A549 (cell line): ENCODE measurements at regions not wholly inside any gene's neighbourhood (a gene's known extent, or its start where the extent isn't known, plus 50 kb on each side); places are given as distances from the start of the nearest gene placed in this dataset.

ENCODE experiments used
- ATAC-seq, 2 experiments: fragments of 200-7000 bp in 1 of 2; fragments of >200 bp in 1 of 2; cut with Nextera tagmentation in 1 of 2; cut with Tn5 transposase in 1 of 2; 3 replicates each; pipeline versions ENCODE4 v1.8.0 to v1.9.1; 2018 to 2020; ENCODE audit warnings: mild to moderate bottlenecking in 1 of 2, moderate library complexity in 1 of 2
- CTCF ChIA-PET: fragments of 300-600 bp; sonication (Branson Sonifier 250); formaldehyde crosslinking; extraction: SDS; loops from one replicate; lab custom pipeline; 2021; ENCODE audit warnings: antibody characterized with exemption, inconsistent platforms; lab: Yijun Ruan, JAX
- POLR2A ChIA-PET: fragments of 350-600 bp; formaldehyde crosslinking; extraction: SDS; loops from one replicate; lab custom pipeline; 2021; ENCODE audit warnings: antibody characterized with exemption, inconsistent platforms; lab: Yijun Ruan, JAX
- DNase-seq, 2 experiments: peaks; one replicate each; pipeline versions ENCODE4 v3.0.0 to v3.0.0-alpha.2; 2011 to 2016; ENCODE audit warnings: low read depth in 1 of 2, low spot score in 1 of 2
- FAIRE-seq: peaks from 2 replicates; lab custom pipeline; 2011; peaks lifted over from hg19 to GRCh38; lab: Jason Lieb, UNC
- H3K27ac ChIP-seq, 2 experiments: fragments of >200 bp; sonication (Bioruptor Twin); formaldehyde crosslinking; 3 replicates each; pipeline ENCODE4 v1.5.1; 2016 to 2017
- H3K4me1 ChIP-seq: fragments of >200 bp; sonication (Bioruptor Twin); formaldehyde crosslinking; 3 replicates; pipeline ENCODE4 v1.6.1; 2016
- H3K4me2 ChIP-seq: fragments of >200 bp; sonication (Bioruptor Twin); formaldehyde crosslinking; 3 replicates; pipeline ENCODE4 v1.6.1; 2016
- H3K4me3 ChIP-seq: fragments of >200 bp; sonication (Bioruptor Twin); formaldehyde crosslinking; 3 replicates; pipeline ENCODE4 v1.5.1; 2016
- H3K9me3 ChIP-seq: fragments of >200 bp; sonication (Bioruptor Twin); formaldehyde crosslinking; 3 replicates; pipeline ENCODE4 v1.6.1; 2016
- BHLHE40 ChIP-seq: IDR thresholded peaks from 2 replicates; pipeline ENCODE4 v1.6.1; 2012; ENCODE audit warnings: low read depth, low read length, inconsistent platforms
- CEBPB ChIP-seq, 2 experiments: fragments of >200 bp in 1 of 2; sonication (Bioruptor Twin) in 1 of 2; formaldehyde crosslinking in 1 of 2; IDR thresholded peaks; 2 replicates each; pipeline ENCODE4 v1.6.1; 2012 to 2016
- CHD4 ChIP-seq: fragments of 200-600 bp; sonication (generic); IDR thresholded peaks from 2 replicates; pipeline ENCODE4 v1.6.1; 2016; ENCODE audit warnings: antibody characterized with exemption, mild to moderate bottlenecking, borderline replicate concordance
- EHMT2 ChIP-seq: fragments of 200-600 bp; sonication (generic); IDR thresholded peaks from 2 replicates; pipeline ENCODE4 v1.6.1; 2016; ENCODE audit warnings: antibody characterized with exemption, low read depth, mild to moderate bottlenecking, moderate library complexity
- ELK1 ChIP-seq: fragments of 150-350 bp; IDR thresholded peaks from 2 replicates; pipeline ENCODE4 v1.6.1; 2014; ENCODE audit warnings: low read depth, mild to moderate bottlenecking, low read length
- GATA3 ChIP-seq: IDR thresholded peaks from 2 replicates; pipeline ENCODE4 v1.6.1; 2012; ENCODE audit warnings: borderline replicate concordance
- HOXB5 ChIP-seq: fragments of 250-450 bp; sonication (Bioruptor Pico); IDR thresholded peaks from 2 replicates; pipeline ENCODE4 v1.5.0; 2020; ENCODE audit warnings: mild to moderate bottlenecking, moderate library complexity
- JUNB ChIP-seq: fragments of >200 bp; sonication (Bioruptor Twin); formaldehyde crosslinking; IDR thresholded peaks from 2 replicates; pipeline ENCODE4 v1.6.1; 2016
- MYC ChIP-seq: IDR thresholded peaks from 2 replicates; pipeline ENCODE4 v1.6.1; 2012; ENCODE audit warnings: mild to moderate bottlenecking, inconsistent platforms, low read length, improper control_type of control experiment, borderline replicate concordance
- PHF8 ChIP-seq: fragments of 200-600 bp; sonication (generic); IDR thresholded peaks from 2 replicates; pipeline ENCODE4 v1.6.1; 2016; ENCODE audit warnings: low read depth, mild to moderate bottlenecking, antibody characterized with exemption, moderate library complexity, borderline replicate concordance
- POLR2A ChIP-seq: IDR thresholded peaks from 2 replicates; pipeline ENCODE4 v1.6.1; 2012; ENCODE audit warnings: mild to moderate bottlenecking, low read length
- POLR2AphosphoS2 ChIP-seq: conservative IDR thresholded peaks from 2 replicates; pipeline ENCODE4 v1.6.1; 2012; ENCODE audit warnings: low read length, improper control_type of control experiment, inconsistent platforms
- SREBF2 ChIP-seq: fragments of 450-650 bp; IDR thresholded peaks from 2 replicates; pipeline ENCODE4 v1.6.1; 2014; ENCODE audit warnings: mild to moderate bottlenecking, moderate library complexity
- TP53 ChIP-seq: fragments of 250-450 bp; sonication (Bioruptor Pico); IDR thresholded peaks from 2 replicates; pipeline ENCODE4 v1.5.0; 2021; ENCODE audit warnings: mild to moderate bottlenecking, moderate library complexity
- ZSCAN20 ChIP-seq: fragments of 250-450 bp; sonication (Bioruptor Pico); IDR thresholded peaks from 2 replicates; pipeline ENCODE4 v1.8.0; 2022; ENCODE audit warnings: mild to moderate bottlenecking, moderate library complexity
- WGBS: methylation state at CpG from one replicate; pipeline ENCODE4 v1.1.6; 2017; ENCODE audit errors: missing lambda C conversion rate; 5-methylcytosine and 5-hydroxymethylcytosine counted together
- TF ChIP-seq, protein P1 (sequence below): fragments of 250-450 bp; sonication (Bioruptor Pico); IDR thresholded peaks from 2 replicates; pipeline ENCODE4 v1.5.0; 2021; ENCODE audit warnings: mild to moderate bottlenecking, moderate library complexity, borderline replicate concordance
- TF ChIP-seq, protein P2 (sequence below): IDR thresholded peaks from 2 replicates; pipeline ENCODE4 v1.6.1; 2012; ENCODE audit warnings: low read depth, borderline replicate concordance

DNA sequence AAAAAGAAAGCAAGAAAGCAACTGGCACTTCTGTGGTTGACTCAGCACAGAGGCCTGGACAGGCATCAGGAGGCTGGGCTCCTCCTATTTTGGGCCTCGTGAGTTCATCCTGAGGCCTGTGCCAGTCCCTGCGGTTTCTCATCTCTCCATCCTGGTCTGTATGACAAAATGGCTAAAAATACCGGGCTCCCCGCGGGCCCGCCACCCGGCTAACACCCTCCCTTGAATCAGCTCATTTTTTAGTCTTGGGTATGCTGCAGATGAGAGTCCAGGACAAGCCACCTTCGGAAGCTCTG lies 62.3 kb upstream of the YWHAQ start:
- 89% methylated on average over 8 of the region's 8 CpGs for WGBS
- DNase-seq (no peak), FAIRE-seq (no peak), ATAC-seq (peak in 1 of 2 experiments; percentile 47; a peak in 3 of 6 replicates)
- Histone ChIP-seq H3K4me1 (peaks cover 20% of the 10 kb centered on the region; the same call in 2 of the 3 replicates), H3K9me3 (no peaks in the 10 kb centered on the region), H3K4me3 (no peak overlapping the region), H3K4me2 (no peak overlapping the region; the same call in 2 of the 3 replicates), H3K27ac (peak overlapping the region; percentile 36 to 52; a peak in 3 of 6 replicates)
- CTCF ChIA-PET: interaction anchor here (1.3 to 1.5 kb wide), 5 partner anchors 9 to 107 kb away, joined by 3 to 8 read pairs (median 3); no protein-coding TSS in a partner anchor
- POLR2A ChIA-PET: no interaction called here
- TF ChIP-seq CHD4 (no peak), JUNB (no peak)

- Histone ChIP-seq H3K9me3 (no peaks in the 10 kb centered on the region), H3K4me3 (no peak overlapping the region), H3K4me1 (peaks cover 20% of the 10 kb centered on the region; the same call in 2 of the 3 replicates), H3K4me2 (no peak overlapping the region), H3K27ac (peak overlapping the region; percentile 36 to 52; a peak in 2 of 6 replicates)
- ChIA-PET CTCF (interaction anchor here (1.3 to 1.5 kb wide), 5 partner anchors 10 to 107 kb away, joined by 3 to 8 read pairs (median 3); no protein-coding TSS in a partner anchor), POLR2A (no interaction called here)
- FAIRE-seq (no peak), ATAC-seq (no peak), DNase-seq (no peak)
- 94% methylated on average over 16 of the region's 16 CpGs for WGBS
- no peak for TF ChIP-seq POLR2A
- TF ChIP-seq MYC: no peak
- no peak for TF ChIP-seq POLR2AphosphoS2
- no peak for TF ChIP-seq HOXB5 (CRISPR knock-in tag)
Observed at GRCh38 chr2:9693646-9694045, 62.8 kb upstream of the YWHAQ start.

GRCh38 chr2:9694661-9695234 lies 64.0 kb upstream of the YWHAQ start:
- ChIA-PET CTCF (interaction anchor here (0.6 to 1.8 kb wide), 6 partner anchors 9 to 161 kb away, joined by 3 to 9 read pairs (median 3); no protein-coding TSS in a partner anchor), POLR2A (no interaction called here)
- WGBS: 79% methylated on average over 17 of the region's 17 CpGs
- H3K27ac ChIP-seq: no peak overlapping the region; a peak in 1 of 6 replicates
- peaks cover 31% of the 10 kb centered on the region for H3K4me1 ChIP-seq
- FAIRE-seq (no peak), DNase-seq (no peak), ATAC-seq (no peak)
- TF ChIP-seq, protein P1, sequence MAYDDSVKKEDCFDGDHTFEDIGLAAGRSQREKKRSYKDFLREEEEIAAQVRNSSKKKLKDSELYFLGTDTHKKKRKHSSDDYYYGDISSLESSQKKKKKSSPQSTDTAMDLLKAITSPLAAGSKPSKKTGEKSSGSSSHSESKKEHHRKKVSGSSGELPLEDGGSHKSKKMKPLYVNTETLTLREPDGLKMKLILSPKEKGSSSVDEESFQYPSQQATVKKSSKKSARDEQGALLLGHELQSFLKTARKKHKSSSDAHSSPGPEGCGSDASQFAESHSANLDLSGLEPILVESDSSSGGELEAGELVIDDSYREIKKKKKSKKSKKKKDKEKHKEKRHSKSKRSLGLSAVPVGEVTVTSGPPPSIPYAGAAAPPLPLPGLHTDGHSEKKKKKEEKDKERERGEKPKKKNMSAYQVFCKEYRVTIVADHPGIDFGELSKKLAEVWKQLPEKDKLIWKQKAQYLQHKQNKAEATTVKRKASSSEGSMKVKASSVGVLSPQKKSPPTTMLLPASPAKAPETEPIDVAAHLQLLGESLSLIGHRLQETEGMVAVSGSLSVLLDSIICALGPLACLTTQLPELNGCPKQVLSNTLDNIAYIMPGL (CRISPR knock-in tag): no peak
- TF ChIP-seq TP53 (CRISPR knock-in tag) (no peak), SREBF2 (no peak), ZSCAN20 (no peak), PHF8 (no peak), EHMT2 (no peak), GATA3 (no peak), BHLHE40 (no peak), CEBPB (IDR thresholded peaks at IDR 0.05) (no peak), ELK1 (no peak)
- TF ChIP-seq, protein P2, sequence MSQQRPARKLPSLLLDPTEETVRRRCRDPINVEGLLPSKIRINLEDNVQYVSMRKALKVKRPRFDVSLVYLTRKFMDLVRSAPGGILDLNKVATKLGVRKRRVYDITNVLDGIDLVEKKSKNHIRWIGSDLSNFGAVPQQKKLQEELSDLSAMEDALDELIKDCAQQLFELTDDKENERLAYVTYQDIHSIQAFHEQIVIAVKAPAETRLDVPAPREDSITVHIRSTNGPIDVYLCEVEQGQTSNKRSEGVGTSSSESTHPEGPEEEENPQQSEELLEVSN: no peak
- no peak overlapping the region for H3K4me3 ChIP-seq
- no peak overlapping the region for H3K4me2 ChIP-seq
- H3K9me3 ChIP-seq: no peaks in the 10 kb centered on the region
